Gastrocnemius medialis (tissue), 4 donors: ENCODE measurements at regions not wholly inside any gene's neighbourhood (a gene's known extent, or its start where the extent isn't known, plus 50 kb on each side); places are given as distances from the start of the nearest gene placed in this dataset.

Experiments used
- CTCF ChIP-seq, 5 experiments: fragments of 450-650 bp in 3 of 5; fragments of 200-600 bp in 2 of 5; sonication (generic) in 2 of 5; IDR thresholded peaks in 4 of 5; conservative IDR thresholded peaks in 1 of 5; 1 replicate in 4 of 5; 2 replicates in 1 of 5; pipeline ENCODE4 v1.5.1; 2016 to 2019; ENCODE audit warnings: antibody characterized with exemption in 5 of 5, mild to moderate bottlenecking in 3 of 5, moderate library complexity in 3 of 5
- POLR2A ChIP-seq, 2 donors: fragments of 450-650 bp; IDR thresholded peaks; one replicate each; pipeline ENCODE4 v1.6.1; 2017; ENCODE audit warnings: antibody characterized with exemption in 2 of 2, mild to moderate bottlenecking in 2 of 2, moderate library complexity in 2 of 2

DNA sequence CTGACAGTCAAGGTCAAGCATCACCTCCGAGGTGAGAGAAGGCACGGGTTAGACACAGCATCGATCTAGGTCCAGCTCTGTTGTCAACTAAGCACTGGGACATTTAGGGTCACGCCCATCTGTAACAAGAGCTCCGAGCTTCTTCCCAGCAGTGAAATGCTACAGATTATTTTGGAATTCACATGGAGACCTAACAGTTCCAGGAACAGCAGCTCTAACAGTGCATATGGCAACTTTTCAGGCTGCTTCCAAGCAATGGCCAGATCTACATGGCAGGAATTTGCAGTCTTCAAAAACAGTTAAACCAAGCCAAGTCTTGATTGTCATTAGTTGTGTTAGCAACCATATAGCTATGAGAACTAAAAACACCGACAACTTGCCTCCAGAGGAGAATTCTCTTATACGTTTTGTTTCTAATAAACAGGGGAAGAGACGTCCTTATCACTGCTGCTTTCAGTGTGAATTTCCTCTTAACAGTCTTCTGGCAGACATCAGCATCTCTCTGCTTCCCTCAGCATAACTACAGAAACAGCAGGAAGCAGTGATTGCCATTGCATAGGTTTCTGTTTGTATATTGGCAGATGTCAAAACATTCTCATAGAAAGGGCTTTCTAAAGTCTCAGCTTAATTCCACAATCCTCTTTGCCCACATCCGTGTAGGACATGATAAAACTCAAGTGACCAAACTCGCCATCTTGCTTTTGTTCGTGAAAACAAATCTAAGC lies 242.1 kb upstream of the DAPK1 start:
- TF ChIP-seq POLR2A (IDR thresholded peaks at IDR 0.05) = no peak
- no peak for TF ChIP-seq CTCF (IDR thresholded peaks at IDR 0.05 in 4 of 5, conservative IDR thresholded peaks at IDR 0.05 in 1 of 5)
